Bronchial epithelial cell (primary cell): ENCODE measurements at regions not wholly inside any gene's neighbourhood (a gene's known extent, or its start where the extent isn't known, plus 50 kb on each side); places are given as distances from the start of the nearest gene placed in this dataset.

Experiments used
- DNase-seq: peaks from one replicate; pipeline ENCODE4 v3.0.0-alpha.2; 2010; ENCODE audit warnings: low read depth
- FAIRE-seq: peaks from 2 replicates; lab custom pipeline; 2011; peaks lifted over from hg19 to GRCh38; lab: Jason Lieb, UNC
- H3K27me3 ChIP-seq: 2 replicates; pipeline ENCODE4 v1.5.1; 2011; ENCODE audit warnings: low read length; ENCODE audit not compliant: control insufficient read depth, insufficient read depth
- H3K36me3 ChIP-seq: 2 replicates; pipeline ENCODE4 v1.5.1; 2011; ENCODE audit warnings: low read length; ENCODE audit not compliant: control insufficient read depth, insufficient read depth
- H3K4me3 ChIP-seq: 2 replicates; pipeline ENCODE4 v1.5.1; 2011; ENCODE audit warnings: mild to moderate bottlenecking, low read depth, low read length, control low read depth
- CTCF ChIP-seq: IDR thresholded peaks from 2 replicates; pipeline ENCODE4 v1.5.1; 2011; ENCODE audit warnings: mild to moderate bottlenecking, moderate library complexity, low read length, control low read depth, inconsistent platforms; ENCODE audit not compliant: insufficient read depth, severe bottlenecking

GRCh38 chr15:88739541-88739940 lies 63.7 kb upstream of the ACAN start:
- no peak for DNase-seq
- Histone ChIP-seq H3K36me3 (no peaks in the 10 kb centered on the region), H3K27me3 (peaks cover 2% of the 10 kb centered on the region), H3K4me3 (no peak overlapping the region)
- FAIRE-seq = no peak
- TF ChIP-seq CTCF = no peak

GRCh38 chr15:88740356-88740755 lies 62.9 kb upstream of the ACAN start:
- H3K4me3 ChIP-seq = no peak overlapping the region
- H3K27me3 ChIP-seq = peaks cover 2% of the 10 kb centered on the region
- H3K36me3 ChIP-seq = no peaks in the 10 kb centered on the region
- DNase-seq = no peak
- no peak for FAIRE-seq
- TF ChIP-seq CTCF = no peak

- Histone ChIP-seq H3K36me3 (no peaks in the 10 kb centered on the region), H3K27me3 (peaks cover 2% of the 10 kb centered on the region), H3K4me3 (no peak overlapping the region)
- TF ChIP-seq CTCF = no peak
- no peak for FAIRE-seq
- DNase-seq = no peak
Measured at GRCh38 chr15:88741046-88741445, 62.2 kb upstream of the ACAN start.

GRCh38 chr15:88741671-88742070 lies 61.6 kb upstream of the ACAN start:
- no peak for FAIRE-seq
- no peak for DNase-seq
- no peak for TF ChIP-seq CTCF
- Histone ChIP-seq H3K36me3 (no peaks in the 10 kb centered on the region), H3K27me3 (peaks cover 2% of the 10 kb centered on the region), H3K4me3 (no peak overlapping the region)

DNA sequence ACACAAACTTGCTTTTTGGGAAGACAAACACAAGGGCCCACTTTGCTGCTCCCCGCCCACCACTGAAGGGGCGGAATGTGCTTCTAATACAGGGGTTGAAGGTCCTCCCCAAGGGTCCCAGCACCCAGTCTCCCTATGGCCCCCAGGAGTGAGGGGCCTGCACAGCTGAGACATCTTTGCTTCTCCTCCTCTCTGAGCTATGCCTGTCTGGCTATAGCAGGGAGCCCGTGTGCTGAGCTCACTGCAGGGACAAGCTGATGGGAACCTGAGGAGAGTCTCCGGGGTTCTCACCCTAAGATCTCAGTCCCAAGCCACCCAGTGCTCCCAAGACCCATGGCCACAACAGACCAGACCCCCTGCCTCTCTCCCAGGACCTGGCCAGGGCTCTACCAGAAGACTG lies 61.1 kb upstream of the ACAN start:
- no peak overlapping the region for H3K4me3 ChIP-seq
- FAIRE-seq (peak; percentile 18), DNase-seq (no peak)
- no peak for TF ChIP-seq CTCF
- H3K36me3 ChIP-seq = no peaks in the 10 kb centered on the region
- H3K27me3 ChIP-seq = peaks cover 2% of the 10 kb centered on the region

GRCh38 chr15:88744548-88745020 lies 58.7 kb upstream of the ACAN start:
- Histone ChIP-seq H3K4me3 (no peak overlapping the region), H3K36me3 (no peaks in the 10 kb centered on the region), H3K27me3 (peaks cover 2% of the 10 kb centered on the region)
- FAIRE-seq (no peak), DNase-seq (no peak)
- TF ChIP-seq CTCF = no peak
